GM12864 (cell line): ENCODE measurements at regions not wholly inside any gene's neighbourhood (a gene's known extent, or its start where the extent isn't known, plus 50 kb on each side); places are given as distances from the start of the nearest gene placed in this dataset.

Experiments used
- DNase-seq: peaks from one replicate; pipeline ENCODE4 v3.0.0-alpha.2; 2011; ENCODE audit warnings: low read depth
- H3K4me3 ChIP-seq: 2 replicates; pipeline ENCODE4 v1.5.1; 2011; ENCODE audit warnings: mild to moderate bottlenecking, low read depth, low read length, control low read depth
- CTCF ChIP-seq: IDR thresholded peaks from 2 replicates; pipeline ENCODE4 v1.5.1; 2011; ENCODE audit warnings: low read depth, mild to moderate bottlenecking, moderate library complexity, low read length, control low read depth, inconsistent platforms; ENCODE audit errors: missing control alignments

- peak; percentile 8 for DNase-seq
- H3K4me3 ChIP-seq, result no peak overlapping the region; the same call in 1 of the 2 replicates
- TF ChIP-seq CTCF, result no peak
Observed at GRCh38 chr11:80816454-80816847, 1375.6 kb upstream of the TENM4 start.

- peak; percentile 53 for DNase-seq
- no peak for TF ChIP-seq CTCF
- H3K4me3 ChIP-seq, result no peak overlapping the region; the same call in 1 of the 2 replicates
Observed at GRCh38 chr11:80815752-80816453, 1375.1 kb upstream of the TENM4 start.

GRCh38 chr11:80814813-80815212 is 1374.0 kb upstream of the TENM4 start:
- DNase-seq, result no peak
- TF ChIP-seq CTCF, result no peak
- H3K4me3 ChIP-seq, result no peak overlapping the region

GRCh38 chr11:80810695-80811094 is 1369.9 kb upstream of the TENM4 start:
- DNase-seq, result no peak

GRCh38 chr11:80798174-80798573 is 1357.3 kb upstream of the TENM4 start:
- H3K4me3 ChIP-seq, result no peak overlapping the region
- no peak for TF ChIP-seq CTCF
- no peak for DNase-seq

More at GRCh38 chr11:80810695-80811094, 1369.9 kb upstream of the TENM4 start:
- no peak overlapping the region for H3K4me3 ChIP-seq
- no peak for TF ChIP-seq CTCF

GRCh38 chr11:80783561-80783960 is 1342.7 kb upstream of the TENM4 start:
- no peak for TF ChIP-seq CTCF
- no peak for DNase-seq
- H3K4me3 ChIP-seq, result no peak overlapping the region
